Anterior cingulate cortex (tissue), 58 donors: ENCODE measurements at regions not wholly inside any gene's neighbourhood (a gene's known extent, or its start where the extent isn't known, plus 50 kb on each side); places are given as distances from the start of the nearest gene placed in this dataset.

ENCODE experiments used
- DNase-seq, 58 donors: peaks; one replicate each; lab custom pipeline; 2025; lab: John Stamatoyannopoulos, UW

GRCh38 chr21:15421441-15421881, 308.3 kb upstream of the USP25 start:
- no peak for DNase-seq

GRCh38 chr21:15421947-15422346, 307.8 kb upstream of the USP25 start:
- DNase-seq = no peak

- DNase-seq = no peak
Measured at GRCh38 chr21:15422783-15423182, 307.0 kb upstream of the USP25 start.

GRCh38 chr21:15423676-15424445, 305.9 kb upstream of the USP25 start:
- DNase-seq = no peak

- DNase-seq = no peak
Measured at GRCh38 chr21:15425049-15425448, 304.7 kb upstream of the USP25 start.

GRCh38 chr21:15430023-15430422, 299.8 kb upstream of the USP25 start:
- no peak for DNase-seq

- DNase-seq = no peak
Measured at GRCh38 chr21:15430577-15430976, 299.2 kb upstream of the USP25 start.

GRCh38 chr21:15431053-15431452, 298.7 kb upstream of the USP25 start:
- DNase-seq = no peak

- DNase-seq = no peak
Measured at GRCh38 chr21:15433091-15433490, 296.7 kb upstream of the USP25 start.

- no peak for DNase-seq
Measured at GRCh38 chr21:15434163-15434905, 295.4 kb upstream of the USP25 start.

GRCh38 chr21:15436031-15436430, 293.8 kb upstream of the USP25 start:
- no peak for DNase-seq

GRCh38 chr21:15437883-15438282, 291.9 kb upstream of the USP25 start:
- DNase-seq = no peak

GRCh38 chr21:15439726-15440125, 290.1 kb upstream of the USP25 start:
- DNase-seq = no peak

GRCh38 chr21:15441060-15441493, 288.7 kb upstream of the USP25 start:
- DNase-seq = no peak

- DNase-seq = no peak
Measured at GRCh38 chr21:15441992-15442391, 287.8 kb upstream of the USP25 start.

GRCh38 chr21:15442743-15443469, 286.9 kb upstream of the USP25 start:
- no peak for DNase-seq

GRCh38 chr21:15443740-15444117, 286.1 kb upstream of the USP25 start:
- no peak for DNase-seq

- no peak for DNase-seq
Measured at GRCh38 chr21:15444118-15444960, 285.4 kb upstream of the USP25 start.

- no peak for DNase-seq
Measured at GRCh38 chr21:15445327-15445726, 284.5 kb upstream of the USP25 start.

GRCh38 chr21:15446223-15446622, 283.6 kb upstream of the USP25 start:
- DNase-seq = peak in 11 of 58 donors; percentile 1 to 16 (median 3)
